HL-60 (cell line): ENCODE measurements at regions not wholly inside any gene's neighbourhood (a gene's known extent, or its start where the extent isn't known, plus 50 kb on each side); places are given as distances from the start of the nearest gene placed in this dataset.
A peak's percentile ranks its signal among the peaks of the same experiment; 100 is the strongest.
"Not testable (repeated sequence)": the region's sequence is repeated elsewhere in the genome, so short reads cannot be mapped to it uniquely, and the experiment has no call there.

Source experiments
- DNase-seq, 2 experiments: peaks; one replicate each; pipeline ENCODE4 v3.0.0-alpha.2; 2010 to 2020; ENCODE audit warnings: low read depth in 1 of 2, low spot score in 1 of 2
- H3K27ac ChIP-seq: fragments of 250-450 bp; sonication (Bioruptor Pico); replicated peaks from 2 replicates; pipeline ENCODE4 v1.5.1; 2020; ENCODE audit warnings: mild to moderate bottlenecking, moderate library complexity
- H3K27me3 ChIP-seq: fragments of 250-450 bp; sonication (Bioruptor Pico); 2 replicates; pipeline ENCODE4 v1.5.1; 2021; ENCODE audit warnings: mild to moderate bottlenecking, moderate library complexity; ENCODE audit not compliant: insufficient read depth, poor library complexity, severe bottlenecking
- H3K4me3 ChIP-seq: replicated peaks from 2 replicates; pipeline ENCODE4 v1.5.1; 2011; ENCODE audit warnings: mild to moderate bottlenecking, control low read depth, low read length; ENCODE audit not compliant: insufficient read depth
- CTCF ChIP-seq: IDR thresholded peaks from one replicate; pipeline ENCODE4 v1.5.1; 2011; ENCODE audit warnings: low read length, control low read depth, inconsistent platforms; ENCODE audit not compliant: insufficient read depth
- GABPA ChIP-seq: IDR thresholded peaks from 2 replicates; pipeline ENCODE4 v1.6.1; 2012; ENCODE audit warnings: low read depth
- POLR2AphosphoS5 ChIP-seq: IDR thresholded peaks from 2 replicates; pipeline ENCODE4 v1.6.1; 2012; ENCODE audit warnings: low read depth
- REST ChIP-seq: IDR thresholded peaks from 2 replicates; pipeline ENCODE4 v1.6.1; 2012; ENCODE audit warnings: low read depth; ENCODE audit not compliant: insufficient replicate concordance
- SPI1 ChIP-seq: IDR thresholded peaks from 2 replicates; pipeline ENCODE4 v1.6.1; 2012; ENCODE audit warnings: low read depth, mild to moderate bottlenecking, borderline replicate concordance

- no peak overlapping the region for H3K4me3 ChIP-seq
- no peak for TF ChIP-seq CTCF
- TF ChIP-seq SPI1, result no peak
- TF ChIP-seq GABPA, result no peak
- TF ChIP-seq REST, result no peak
- no peak for TF ChIP-seq POLR2AphosphoS5
- no peaks in the 10 kb centered on the region for H3K27me3 ChIP-seq
- H3K27ac ChIP-seq, result no peak overlapping the region
- DNase-seq, result peak in 1 of 2 experiments; percentile 20
Measured at GRCh38 chr1:222053790-222054294, 312.0 kb upstream of the DUSP10 start.

- not testable (repeated sequence) for DNase-seq, H3K27me3 ChIP-seq, H3K4me3 ChIP-seq, H3K27ac ChIP-seq
Measured at GRCh38 chr1:222051311-222051710, 309.4 kb upstream of the DUSP10 start.

GRCh38 chr1:222049661-222050060 lies 307.8 kb upstream of the DUSP10 start:
- DNase-seq, H3K4me3 ChIP-seq, H3K27ac ChIP-seq, H3K27me3 ChIP-seq: not testable (repeated sequence)

- TF ChIP-seq REST (no peak), GABPA (no peak), SPI1 (no peak), CTCF (no peak)
- Histone ChIP-seq H3K4me3 (no peak overlapping the region), H3K27ac (no peak overlapping the region), H3K27me3 (no peaks in the 10 kb centered on the region)
- no peak for DNase-seq
Measured at GRCh38 chr1:222049176-222049575, 307.3 kb upstream of the DUSP10 start.

GRCh38 chr1:222048094-222048595 lies 306.3 kb upstream of the DUSP10 start:
- TF ChIP-seq CTCF (no peak), REST (no peak), SPI1 (no peak), GABPA (no peak), POLR2AphosphoS5 (no peak)
- no peak overlapping the region for H3K4me3 ChIP-seq
- no peak overlapping the region for H3K27ac ChIP-seq
- DNase-seq, result no peak
- H3K27me3 ChIP-seq, result no peaks in the 10 kb centered on the region
